COR-L47 (cell line): ENCODE measurements at regions not wholly inside any gene's neighbourhood (a gene's known extent, or its start where the extent isn't known, plus 50 kb on each side); places are given as distances from the start of the nearest gene placed in this dataset.
"Not testable (repeated sequence)": the region's sequence is repeated elsewhere in the genome, so short reads cannot be mapped to it uniquely, and the experiment has no call there.

Source experiments
- DNase-seq: peaks from one replicate; lab custom pipeline; 2025; lab: John Stamatoyannopoulos, UW

GRCh38 chr16:9647981-9648701 is 534.1 kb downstream of the GRIN2A start:
- no peak for DNase-seq

- DNase-seq = no peak
Measured at GRCh38 chr16:9650284-9650683, 531.9 kb downstream of the GRIN2A start.

GRCh38 chr16:9655051-9655450 is 527.2 kb downstream of the GRIN2A start:
- DNase-seq = no peak

GRCh38 chr16:9657641-9658040 is 524.6 kb downstream of the GRIN2A start:
- no peak for DNase-seq

DNA sequence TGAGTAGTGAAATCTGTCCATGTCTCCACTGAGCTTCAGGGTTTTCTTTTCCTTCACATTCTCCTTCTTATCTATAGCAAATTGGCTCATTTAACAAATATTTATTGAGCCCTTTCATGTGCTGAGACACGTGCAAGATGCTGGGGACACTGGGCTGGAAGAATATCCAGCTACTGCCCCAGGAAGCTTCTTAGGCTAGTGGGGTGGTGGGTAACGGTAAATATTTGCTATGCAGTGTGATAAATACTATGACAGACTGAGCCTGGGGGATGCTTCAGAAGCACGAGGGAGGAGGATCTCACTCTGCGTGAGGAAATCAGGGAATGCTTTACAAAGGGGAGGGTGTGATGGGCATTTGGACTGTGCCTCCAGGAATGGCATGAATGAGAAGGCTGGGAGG is 524.1 kb downstream of the GRIN2A start:
- DNase-seq = no peak

DNA sequence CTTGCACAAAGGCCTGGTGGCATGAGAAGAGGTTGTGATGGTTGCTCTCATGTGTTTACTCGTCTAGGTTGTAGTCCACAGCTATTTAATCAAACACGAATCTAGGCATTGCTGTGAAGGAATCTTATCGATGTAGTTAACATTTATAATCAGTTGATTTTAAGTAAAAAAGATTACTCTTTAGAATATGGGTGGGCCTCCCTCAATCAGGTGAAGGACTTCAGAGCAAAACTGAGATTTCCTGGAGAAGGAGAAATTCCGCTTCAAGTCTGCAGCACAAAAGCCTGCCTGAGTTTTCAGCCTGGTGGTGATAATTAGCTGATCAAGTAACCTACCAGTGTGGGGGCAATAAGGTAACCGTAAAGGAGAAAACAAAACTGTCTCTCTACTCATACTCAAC is 523.6 kb downstream of the GRIN2A start:
- no peak for DNase-seq

DNA sequence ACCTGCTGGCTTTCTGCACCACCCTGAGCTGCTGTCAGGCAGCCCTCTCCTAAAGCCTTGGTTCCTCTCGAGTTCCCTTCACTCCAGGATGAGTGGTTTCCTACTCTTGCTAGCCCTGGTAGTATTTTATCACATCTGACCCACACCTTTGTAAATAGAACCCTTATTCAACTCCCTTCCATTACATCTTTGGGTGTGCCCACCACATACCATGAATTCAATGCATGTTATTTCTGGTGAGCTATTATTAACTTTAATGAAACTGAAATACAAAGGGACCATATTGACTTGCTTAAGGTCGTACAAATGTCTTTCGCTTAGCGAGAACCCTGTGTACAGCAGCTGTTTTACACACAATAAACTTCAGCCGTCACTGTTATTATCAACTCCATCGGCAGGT is 521.3 kb downstream of the GRIN2A start:
- no peak for DNase-seq

- DNase-seq = no peak
Measured at GRCh38 chr16:9661336-9662017, 520.8 kb downstream of the GRIN2A start.

GRCh38 chr16:9663588-9663987 is 518.6 kb downstream of the GRIN2A start:
- DNase-seq = no peak

GRCh38 chr16:9665851-9666271 is 516.4 kb downstream of the GRIN2A start:
- no peak for DNase-seq

DNA sequence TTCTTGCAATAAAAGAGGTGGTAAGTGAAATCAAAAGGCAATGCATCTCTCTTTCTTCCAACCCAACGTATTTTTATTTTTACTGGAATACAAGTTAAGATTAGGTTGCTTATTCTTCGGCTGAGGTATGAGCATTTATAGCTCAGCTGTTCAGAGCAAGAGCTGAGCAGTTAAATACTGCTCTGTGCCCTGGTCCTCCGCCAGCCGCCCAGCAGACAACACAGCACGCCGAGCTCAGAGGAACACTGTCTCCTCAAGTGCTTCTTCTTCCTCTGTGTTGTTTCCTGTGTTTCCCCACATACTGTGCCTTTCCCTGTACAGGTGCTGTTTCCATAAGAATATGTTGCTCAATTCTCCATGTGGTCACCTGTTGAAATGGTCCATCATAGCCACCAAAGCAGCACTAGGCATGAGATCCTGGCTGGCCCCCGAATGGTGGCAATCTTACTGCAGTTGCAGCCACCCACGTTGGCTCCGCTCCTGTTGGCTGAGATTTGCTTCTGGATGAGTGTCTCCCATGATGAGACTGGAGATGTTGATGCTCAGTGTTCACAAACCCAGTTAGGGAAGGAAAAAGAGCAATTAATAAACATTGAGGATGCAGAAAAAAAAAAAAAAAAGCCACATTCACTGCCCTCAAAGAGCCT is 515.3 kb downstream of the GRIN2A start:
- DNase-seq = no peak

- no peak for DNase-seq
Measured at GRCh38 chr16:9670033-9670432, 512.2 kb downstream of the GRIN2A start.

DNA sequence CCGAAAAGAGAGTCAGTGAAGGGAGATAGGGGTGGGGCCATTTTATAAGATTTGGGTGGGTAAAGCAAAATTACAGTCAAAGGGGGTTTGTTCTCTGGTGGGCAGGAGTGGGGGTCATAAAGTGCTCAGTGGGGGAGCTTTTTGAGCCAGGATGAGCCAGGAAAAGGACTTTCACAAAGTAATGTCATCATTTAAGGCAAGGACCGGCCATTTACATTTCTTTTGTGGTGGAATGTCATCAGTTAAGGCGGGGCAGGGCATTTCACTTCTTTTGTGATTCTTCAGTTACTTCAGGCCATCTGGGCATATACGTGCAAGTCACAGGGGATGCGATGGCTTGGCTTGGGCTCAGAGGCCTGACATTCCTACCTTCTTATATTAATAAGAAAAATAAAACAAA is 511.6 kb downstream of the GRIN2A start:
- DNase-seq = not testable (repeated sequence)

DNA sequence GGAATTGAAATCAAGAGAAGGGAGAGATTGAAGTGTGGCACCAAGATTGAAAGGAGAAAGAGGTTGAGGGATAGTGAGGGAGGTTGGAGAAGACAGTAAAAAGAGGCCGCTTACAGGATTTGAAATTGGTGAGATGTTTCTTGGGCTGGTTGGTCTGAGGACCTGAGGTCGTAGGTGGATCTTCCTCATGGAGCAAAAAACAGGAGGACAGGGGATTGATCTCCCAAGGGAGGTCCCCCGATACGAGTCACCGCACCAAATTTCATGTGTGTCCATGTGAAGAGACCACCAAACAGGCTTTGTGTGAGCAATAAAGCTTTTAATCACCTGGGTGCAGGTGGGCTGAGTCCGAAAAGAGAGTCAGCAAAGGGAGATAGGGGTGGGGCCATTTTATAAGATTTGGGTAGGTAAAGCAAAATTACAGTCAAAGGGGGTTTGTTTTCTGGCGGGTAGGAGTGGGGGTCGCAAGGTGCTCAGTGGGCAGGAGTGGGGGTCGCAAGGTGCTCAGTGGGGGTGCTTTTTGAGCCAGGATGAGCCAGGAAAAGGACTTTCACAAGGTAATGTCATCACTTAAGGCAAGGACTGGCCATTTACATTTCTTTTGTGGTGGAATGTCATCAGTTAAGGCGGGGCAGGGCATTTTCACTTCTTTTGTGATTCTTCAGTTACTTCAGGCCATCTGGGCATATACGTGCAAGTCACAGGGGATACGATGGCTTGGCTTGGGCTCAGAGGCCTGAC is 505.5 kb downstream of the GRIN2A start:
- not testable (repeated sequence) for DNase-seq

DNA sequence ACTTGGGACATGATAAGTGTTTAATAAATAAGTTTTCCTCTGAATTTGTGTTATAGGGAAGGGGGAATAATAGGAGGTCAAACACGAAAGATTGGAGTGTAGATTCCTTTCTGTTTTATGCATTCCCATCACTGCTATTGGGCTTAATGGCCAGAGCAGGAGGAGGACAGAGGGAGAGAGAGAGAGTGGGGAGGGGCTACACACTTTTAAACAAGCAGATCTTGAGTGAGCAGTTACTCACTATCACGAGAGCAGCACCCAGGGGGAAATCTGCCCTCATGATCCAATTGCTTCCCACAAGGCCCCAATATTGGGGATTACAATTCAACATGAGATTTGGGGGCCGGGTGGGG is 505.0 kb downstream of the GRIN2A start:
- DNase-seq = no peak

DNA sequence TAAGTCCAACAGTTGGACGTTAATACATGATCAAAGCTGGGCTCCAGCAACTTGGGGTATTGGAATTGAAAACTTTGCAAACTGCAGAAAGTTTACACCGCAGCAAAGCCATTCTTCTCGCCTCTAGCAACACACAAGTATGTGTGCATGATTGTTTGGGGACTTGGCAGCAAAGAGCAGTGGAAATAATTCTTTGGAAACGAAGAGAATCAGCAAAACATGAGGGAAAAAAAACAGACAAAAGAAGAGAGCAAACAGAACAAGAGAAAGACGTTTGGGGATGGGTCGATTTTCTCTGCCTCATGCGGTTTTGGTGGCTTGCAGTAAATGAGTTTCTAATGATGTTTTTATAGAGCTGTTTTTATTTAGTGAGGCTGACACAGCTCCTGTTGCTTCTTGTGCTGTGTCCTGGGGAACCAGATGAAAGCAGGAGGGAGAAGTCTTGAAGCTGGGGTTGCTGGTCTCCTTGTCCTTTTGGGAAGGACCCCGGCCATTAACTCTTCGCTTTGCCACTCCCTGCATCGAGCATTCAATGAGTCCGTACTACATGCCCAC is 502.9 kb downstream of the GRIN2A start:
- no peak for DNase-seq

GRCh38 chr16:9680019-9680655 is 502.1 kb downstream of the GRIN2A start:
- no peak for DNase-seq

- DNase-seq = no peak
Measured at GRCh38 chr16:9680968-9681367, 501.3 kb downstream of the GRIN2A start.

- no peak for DNase-seq
Measured at GRCh38 chr16:9681508-9681907, 500.7 kb downstream of the GRIN2A start.

- no peak for DNase-seq
Measured at GRCh38 chr16:9682320-9682719, 499.9 kb downstream of the GRIN2A start.

GRCh38 chr16:9683677-9684076 is 498.6 kb downstream of the GRIN2A start:
- DNase-seq = no peak
